Neural progenitor cell (in vitro differentiated cells): ENCODE measurements at regions not wholly inside any gene's neighbourhood (a gene's known extent, or its start where the extent isn't known, plus 50 kb on each side); places are given as distances from the start of the nearest gene placed in this dataset.

Experiments
- DNase-seq: peaks from one replicate; pipeline ENCODE4 v3.0.0-alpha.2; 2016; ENCODE audit warnings: low spot score
- H2AFZ ChIP-seq: fragments of 200-600 bp; sonication (generic); replicated peaks from 2 replicates; pipeline ENCODE4 v1.6.1; 2016; ENCODE audit warnings: antibody characterized with exemption
- H3F3A ChIP-seq: fragments of 200-600 bp; sonication (generic); 2 replicates; pipeline ENCODE4 v1.6.1; 2016; ENCODE audit warnings: antibody characterized with exemption, low read depth
- H3K27ac ChIP-seq: fragments of 200-600 bp; sonication (generic); 2 replicates; pipeline ENCODE4 v1.5.1; 2016; ENCODE audit warnings: mild to moderate bottlenecking
- H3K27me3 ChIP-seq: fragments of 200-600 bp; sonication (generic); 2 replicates; pipeline ENCODE4 v1.6.1; 2016; ENCODE audit warnings: mild to moderate bottlenecking, moderate library complexity
- H3K36me3 ChIP-seq: fragments of 200-600 bp; sonication (generic); 2 replicates; pipeline ENCODE4 v1.5.1; 2016
- H3K4me1 ChIP-seq: fragments of 200-600 bp; sonication (generic); 2 replicates; pipeline ENCODE4 v1.6.1; 2016; ENCODE audit warnings: mixed run types
- H3K4me2 ChIP-seq: fragments of 200-600 bp; sonication (generic); 2 replicates; pipeline ENCODE4 v1.6.1; 2016
- H3K4me3 ChIP-seq: fragments of 200-600 bp; sonication (generic); 2 replicates; pipeline ENCODE4 v1.5.1; 2016
- H3K79me2 ChIP-seq: fragments of 200-600 bp; sonication (generic); 2 replicates; pipeline ENCODE4 v1.6.1; 2016; ENCODE audit warnings: low read depth
- H3K9ac ChIP-seq: fragments of 200-600 bp; sonication (generic); 2 replicates; pipeline ENCODE4 v1.6.1; 2016
- H3K9me3 ChIP-seq: fragments of 200-600 bp; sonication (generic); 2 replicates; pipeline ENCODE4 v1.5.1; 2016; ENCODE audit warnings: low read depth
- H4K20me1 ChIP-seq: fragments of 200-600 bp; sonication (generic); 2 replicates; pipeline ENCODE4 v1.6.1; 2016; ENCODE audit warnings: low read depth
- H3K27ac Mint-ChIP-seq: 3 replicates; pipeline ENCODE4 v1.8.0; 2021; ENCODE audit warnings: mixed read lengths
- H3K27me3 Mint-ChIP-seq: 2 replicates; pipeline ENCODE4 v1.8.0; 2022; ENCODE audit warnings: low read depth, mild to moderate bottlenecking, inconsistent platforms, moderate library complexity, mixed read lengths; ENCODE audit not compliant: insufficient read depth
- H3K36me3 Mint-ChIP-seq: 3 replicates; pipeline ENCODE4 v1.8.0; 2021; ENCODE audit warnings: mixed read lengths
- H3K4me1 Mint-ChIP-seq: 3 replicates; pipeline ENCODE4 v1.8.0; 2021; ENCODE audit warnings: mixed read lengths
- H3K4me3 Mint-ChIP-seq: 3 replicates; pipeline ENCODE4 v1.8.0; 2021; ENCODE audit warnings: mild to moderate bottlenecking, moderate library complexity, mixed read lengths
- H3K9me3 Mint-ChIP-seq: 3 replicates; pipeline ENCODE4 v1.8.0; 2020; ENCODE audit warnings: mixed read lengths
- EZH2 ChIP-seq: fragments of 200-600 bp; sonication (generic); IDR thresholded peaks from 2 replicates; pipeline ENCODE4 v1.6.1; 2017; ENCODE audit warnings: antibody characterized with exemption, mild to moderate bottlenecking, moderate library complexity
- EZH2phosphoT487 ChIP-seq: fragments of 200-600 bp; sonication (generic); IDR thresholded peaks from 2 replicates; pipeline ENCODE4 v1.6.1; 2017; ENCODE audit warnings: antibody characterized with exemption
- TF ChIP-seq, protein P1 (sequence below): fragments of 200-600 bp; sonication (generic); IDR thresholded peaks from 2 replicates; pipeline ENCODE4 v1.5.1; 2017; ENCODE audit warnings: antibody characterized with exemption, mild to moderate bottlenecking

DNA sequence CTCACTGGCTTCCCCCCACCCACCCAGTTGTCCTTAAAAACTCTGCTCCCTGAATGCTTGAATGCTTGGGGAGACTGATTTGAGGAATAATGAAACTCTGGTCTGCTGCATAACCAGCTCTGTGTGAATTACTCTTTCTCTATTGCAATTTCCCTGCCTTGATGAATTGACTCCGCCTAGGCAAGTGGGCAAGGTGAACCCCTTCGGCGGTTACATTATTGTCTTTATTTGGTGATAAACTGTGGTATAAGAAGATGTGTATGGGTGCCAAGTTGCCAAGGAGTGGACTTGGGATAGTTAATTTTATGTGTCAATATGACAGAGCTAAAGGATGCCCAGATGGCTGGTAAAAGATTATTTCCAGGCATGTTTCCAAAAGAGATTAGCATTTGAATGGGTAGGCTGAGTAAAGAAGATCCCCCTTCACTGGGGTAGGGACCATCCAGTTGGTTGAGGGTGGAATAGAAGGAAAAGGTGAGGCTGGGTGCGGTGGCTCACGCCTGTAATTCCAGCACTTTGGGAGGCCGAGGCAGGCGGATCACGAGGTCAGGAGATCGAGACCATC lies 98.5 kb upstream of the HAAO start:
- Histone ChIP-seq H3K27ac (no peak overlapping the region), H3K4me1 (peaks cover 11% of the 10 kb centered on the region), H3F3A (no peaks in the 10 kb centered on the region), H3K4me3 (no peak overlapping the region), H3K79me2 (no peaks in the 10 kb centered on the region), H3K9ac (no peak overlapping the region), H3K4me2 (no peak overlapping the region), H3K36me3 (no peaks in the 10 kb centered on the region), H3K9me3 (peaks cover 3% of the 10 kb centered on the region), H3K27me3 (no peaks in the 10 kb centered on the region), H2AFZ (no peak overlapping the region), H4K20me1 (no peaks in the 10 kb centered on the region)
- Mint-ChIP-seq H3K36me3 (no peaks in the 10 kb centered on the region), H3K9me3 (peaks cover 33% of the 10 kb centered on the region), H3K4me3 (no peak overlapping the region), H3K4me1 (peaks cover 4% of the 10 kb centered on the region), H3K27ac (no peak overlapping the region), H3K27me3 (peaks cover 2% of the 10 kb centered on the region)
- DNase-seq = no peak
- no peak for TF ChIP-seq EZH2
- no peak for TF ChIP-seq EZH2phosphoT487

DNA sequence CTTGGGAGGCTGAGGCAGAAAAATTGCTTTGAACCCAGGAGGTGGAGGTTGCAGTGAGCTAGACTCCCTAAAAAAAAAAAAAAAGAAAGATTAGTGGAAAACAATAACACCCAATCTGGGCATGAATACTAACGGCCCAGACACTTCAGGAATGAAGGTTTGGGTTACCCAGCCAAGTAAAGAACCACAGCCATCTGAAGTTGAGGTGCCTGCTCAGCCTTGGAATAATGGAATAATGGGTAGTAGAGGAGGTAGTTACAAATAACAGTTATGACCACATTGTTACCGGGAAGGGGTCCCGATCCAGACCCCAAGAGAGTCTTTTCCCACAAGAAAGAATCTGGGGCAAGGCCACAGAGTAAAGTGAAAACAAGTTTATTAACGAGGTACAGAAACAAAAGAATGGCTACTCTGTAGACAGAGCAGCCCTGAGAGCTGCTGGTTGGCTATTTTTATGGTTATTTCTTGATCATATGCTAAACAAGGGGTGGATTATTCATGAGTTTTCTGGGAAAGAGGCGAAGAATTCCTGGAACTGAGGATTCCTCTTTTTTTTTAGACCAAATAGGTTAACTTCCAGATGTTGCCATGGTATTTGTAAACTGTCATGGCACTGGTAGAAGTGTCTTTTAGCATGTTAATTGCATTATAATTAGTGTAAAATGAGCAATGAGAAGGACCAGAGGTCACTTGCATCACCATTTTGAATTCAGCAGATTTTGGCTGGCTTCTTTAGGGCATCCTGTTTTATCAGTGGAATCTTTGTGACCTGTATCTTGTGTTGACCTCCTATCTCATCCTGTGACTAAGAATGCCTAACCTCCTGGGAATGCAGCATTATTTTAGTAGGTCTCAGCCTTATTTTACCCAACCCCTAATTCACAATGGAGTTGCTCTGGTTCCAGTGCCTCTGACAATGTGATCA lies 96.2 kb upstream of the HAAO start:
- Histone ChIP-seq H2AFZ (no peak overlapping the region), H3F3A (no peaks in the 10 kb centered on the region), H3K9me3 (peaks cover 3% of the 10 kb centered on the region), H3K79me2 (no peaks in the 10 kb centered on the region), H3K36me3 (no peaks in the 10 kb centered on the region), H3K4me2 (no peak overlapping the region), H3K27me3 (no peaks in the 10 kb centered on the region), H3K4me3 (no peak overlapping the region), H4K20me1 (no peaks in the 10 kb centered on the region), H3K4me1 (no peaks in the 10 kb centered on the region), H3K27ac (no peak overlapping the region), H3K9ac (no peak overlapping the region)
- TF ChIP-seq, protein P1, sequence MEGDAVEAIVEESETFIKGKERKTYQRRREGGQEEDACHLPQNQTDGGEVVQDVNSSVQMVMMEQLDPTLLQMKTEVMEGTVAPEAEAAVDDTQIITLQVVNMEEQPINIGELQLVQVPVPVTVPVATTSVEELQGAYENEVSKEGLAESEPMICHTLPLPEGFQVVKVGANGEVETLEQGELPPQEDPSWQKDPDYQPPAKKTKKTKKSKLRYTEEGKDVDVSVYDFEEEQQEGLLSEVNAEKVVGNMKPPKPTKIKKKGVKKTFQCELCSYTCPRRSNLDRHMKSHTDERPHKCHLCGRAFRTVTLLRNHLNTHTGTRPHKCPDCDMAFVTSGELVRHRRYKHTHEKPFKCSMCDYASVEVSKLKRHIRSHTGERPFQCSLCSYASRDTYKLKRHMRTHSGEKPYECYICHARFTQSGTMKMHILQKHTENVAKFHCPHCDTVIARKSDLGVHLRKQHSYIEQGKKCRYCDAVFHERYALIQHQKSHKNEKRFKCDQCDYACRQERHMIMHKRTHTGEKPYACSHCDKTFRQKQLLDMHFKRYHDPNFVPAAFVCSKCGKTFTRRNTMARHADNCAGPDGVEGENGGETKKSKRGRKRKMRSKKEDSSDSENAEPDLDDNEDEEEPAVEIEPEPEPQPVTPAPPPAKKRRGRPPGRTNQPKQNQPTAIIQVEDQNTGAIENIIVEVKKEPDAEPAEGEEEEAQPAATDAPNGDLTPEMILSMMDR = no peak
- TF ChIP-seq EZH2phosphoT487 (no peak), EZH2 (no peak)
- no peak for DNase-seq
- Mint-ChIP-seq H3K4me3 (no peak overlapping the region), H3K27me3 (peaks cover 2% of the 10 kb centered on the region), H3K9me3 (peaks cover 33% of the 10 kb centered on the region), H3K36me3 (no peaks in the 10 kb centered on the region), H3K27ac (no peak overlapping the region), H3K4me1 (no peaks in the 10 kb centered on the region)

DNA sequence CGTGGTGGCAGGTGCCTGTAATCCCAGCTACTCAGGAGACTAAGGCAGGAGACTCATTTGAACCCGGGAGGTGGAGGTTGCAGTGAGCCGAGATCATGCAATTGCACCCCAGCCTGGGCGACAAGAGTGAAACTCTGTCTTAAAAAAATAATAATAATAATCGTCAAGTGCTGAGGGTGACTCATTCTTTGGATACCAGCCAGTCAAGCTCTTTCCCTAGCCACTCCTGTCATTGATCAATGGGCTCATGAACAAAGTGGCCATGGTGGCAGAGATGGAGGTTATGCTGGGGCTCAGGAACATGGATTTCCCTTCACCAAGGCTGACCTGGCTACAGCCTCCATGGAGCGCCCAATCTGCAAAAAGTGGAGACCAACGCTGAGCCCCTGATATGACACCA lies 94.5 kb upstream of the HAAO start:
- Histone ChIP-seq H3F3A (no peaks in the 10 kb centered on the region), H3K36me3 (no peaks in the 10 kb centered on the region), H4K20me1 (no peaks in the 10 kb centered on the region), H3K4me2 (no peak overlapping the region), H3K9me3 (peaks cover 3% of the 10 kb centered on the region), H3K9ac (no peak overlapping the region), H3K4me3 (no peak overlapping the region), H3K4me1 (no peaks in the 10 kb centered on the region), H2AFZ (no peak overlapping the region), H3K79me2 (no peaks in the 10 kb centered on the region), H3K27me3 (no peaks in the 10 kb centered on the region), H3K27ac (no peak overlapping the region)
- Mint-ChIP-seq H3K36me3 (no peaks in the 10 kb centered on the region), H3K9me3 (peaks cover 31% of the 10 kb centered on the region), H3K27ac (no peak overlapping the region), H3K4me1 (no peaks in the 10 kb centered on the region), H3K4me3 (no peak overlapping the region), H3K27me3 (peaks cover 2% of the 10 kb centered on the region)
- TF ChIP-seq, protein P1 = no peak
- TF ChIP-seq EZH2 (no peak), EZH2phosphoT487 (no peak)
- DNase-seq = no peak

DNA sequence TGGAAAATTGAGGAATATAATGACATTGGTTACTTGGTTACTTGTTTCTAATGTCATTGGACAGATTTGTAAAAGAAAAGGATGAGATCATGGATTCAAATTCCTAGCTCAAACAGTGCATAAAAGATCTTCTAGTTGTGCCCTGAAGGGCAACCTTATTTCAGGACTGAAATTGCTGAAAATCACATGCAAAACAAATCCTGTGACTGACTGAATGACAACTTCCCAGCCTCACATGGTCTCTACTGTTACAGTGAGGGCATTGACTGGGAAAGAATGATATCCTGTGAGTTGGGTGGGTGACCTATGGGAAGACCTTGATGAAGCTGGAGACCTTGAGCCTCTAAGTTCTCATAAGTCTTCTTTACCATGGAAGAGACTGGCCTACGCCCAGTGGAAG lies 90.4 kb upstream of the HAAO start:
- peaks cover 4% of the 10 kb centered on the region for H3K4me1 Mint-ChIP-seq
- no peaks in the 10 kb centered on the region for H3K4me1 ChIP-seq
- H3K27ac ChIP-seq = no peak overlapping the region
- no peaks in the 10 kb centered on the region for H4K20me1 ChIP-seq
- no peaks in the 10 kb centered on the region for H3K36me3 Mint-ChIP-seq
- H3K9me3 ChIP-seq = no peaks in the 10 kb centered on the region
- H3K9ac ChIP-seq = no peak overlapping the region
- H3K9me3 Mint-ChIP-seq = peaks cover 5% of the 10 kb centered on the region
- no peak overlapping the region for H3K4me3 ChIP-seq
- no peaks in the 10 kb centered on the region for H3K79me2 ChIP-seq
- no peaks in the 10 kb centered on the region for H3K27me3 ChIP-seq
- peaks cover 7% of the 10 kb centered on the region for H3K27me3 Mint-ChIP-seq
- no peak overlapping the region for H3K4me3 Mint-ChIP-seq
- no peak overlapping the region for H3K4me2 ChIP-seq
- H2AFZ ChIP-seq = no peak overlapping the region
- no peaks in the 10 kb centered on the region for H3F3A ChIP-seq
- DNase-seq = no peak
- no peak overlapping the region for H3K27ac Mint-ChIP-seq
- H3K36me3 ChIP-seq = no peaks in the 10 kb centered on the region
- TF ChIP-seq EZH2phosphoT487 (no peak), EZH2 (no peak)
- TF ChIP-seq, protein P1 = no peak
